Testis (tissue), 2 donors: ENCODE measurements at regions not wholly inside any gene's neighbourhood (a gene's known extent, or its start where the extent isn't known, plus 50 kb on each side); places are given as distances from the start of the nearest gene placed in this dataset.
"Not testable (repeated sequence)": the region's sequence is repeated elsewhere in the genome, so short reads cannot be mapped to it uniquely, and the experiment has no call there.

Experiments
- DNase-seq: peaks from one replicate; pipeline ENCODE4 v3.0.0-alpha.2; 2019
- H3K27ac ChIP-seq, 2 donors: fragments of 200-600 bp; sonication (generic); one replicate each; pipeline ENCODE4 v1.5.1; 2019
- H3K27me3 ChIP-seq: fragments of 200-600 bp; sonication (generic); one replicate; pipeline ENCODE4 v1.5.1; 2019
- H3K36me3 ChIP-seq: fragments of 200-600 bp; sonication (generic); one replicate; pipeline ENCODE4 v1.5.1; 2017; ENCODE audit warnings: low read depth; ENCODE audit errors: missing control alignments
- H3K4me1 ChIP-seq: fragments of 200-600 bp; sonication (generic); one replicate; pipeline ENCODE4 v1.5.1; 2019
- H3K4me3 ChIP-seq, 2 donors: fragments of 200-600 bp; sonication (generic); one replicate each; pipeline ENCODE4 v1.5.1; 2017 to 2019
- H3K9me3 ChIP-seq: fragments of 200-600 bp; sonication (generic); one replicate; pipeline ENCODE4 v1.5.1; 2017
- POLR2A ChIP-seq: fragments of 450-650 bp; IDR thresholded peaks from one replicate; pipeline ENCODE4 v1.6.1; 2017; ENCODE audit warnings: antibody characterized with exemption, mild to moderate bottlenecking, moderate library complexity
- WGBS, 2 donors: methylation state at CpG; one replicate each; pipeline ENCODE4 v1.1.5; 2018; 5-methylcytosine and 5-hydroxymethylcytosine counted together
- intact Hi-C: fragments of 100-400 bp; cut with DNase I; formaldehyde crosslinking; loops from one replicate; pipeline ENCODE4 v1.15.1; 2023; ENCODE audit warnings: low total_unique reads
- TF ChIP-seq, protein P1 (sequence below), 3 experiments: fragments of 450-650 bp in 2 of 3; fragments of 200-600 bp in 1 of 3; sonication (generic) in 1 of 3; IDR thresholded peaks; one replicate each; pipeline ENCODE4 v1.5.1; 2016 to 2019; ENCODE audit warnings: antibody characterized with exemption in 3 of 3, mild to moderate bottlenecking in 2 of 3, moderate library complexity in 1 of 3

DNA sequence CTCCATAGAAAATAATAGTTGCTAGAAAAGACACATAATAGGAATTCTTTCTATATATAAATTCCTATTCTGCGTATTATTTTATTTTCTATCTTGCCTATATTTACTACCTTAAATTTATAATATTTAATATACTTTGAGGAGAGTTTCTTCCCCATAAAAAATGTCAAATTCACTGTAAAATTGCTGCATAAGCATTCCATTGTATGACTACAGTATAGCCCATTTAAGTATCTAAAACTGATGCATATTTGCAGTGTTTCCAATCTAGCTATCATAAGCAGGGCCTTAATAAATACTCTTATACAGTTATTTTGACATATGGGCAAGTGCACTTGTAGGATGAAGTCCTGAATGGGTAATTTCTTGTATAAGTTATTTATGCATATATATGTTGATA lies 1088.6 kb upstream of the EPHA6 start:
- no peak for DNase-seq
- no peaks in the 10 kb centered on the region for H3K4me1 ChIP-seq
- intact Hi-C loops = no loop called here
- WGBS, 2 donors = 94 to 97% methylated on average over 1 of the region's 1 CpG
- H3K4me3 ChIP-seq = no peak overlapping the region
- no peaks in the 10 kb centered on the region for H3K9me3 ChIP-seq
- H3K36me3 ChIP-seq = no peaks in the 10 kb centered on the region
- TF ChIP-seq, protein P1, sequence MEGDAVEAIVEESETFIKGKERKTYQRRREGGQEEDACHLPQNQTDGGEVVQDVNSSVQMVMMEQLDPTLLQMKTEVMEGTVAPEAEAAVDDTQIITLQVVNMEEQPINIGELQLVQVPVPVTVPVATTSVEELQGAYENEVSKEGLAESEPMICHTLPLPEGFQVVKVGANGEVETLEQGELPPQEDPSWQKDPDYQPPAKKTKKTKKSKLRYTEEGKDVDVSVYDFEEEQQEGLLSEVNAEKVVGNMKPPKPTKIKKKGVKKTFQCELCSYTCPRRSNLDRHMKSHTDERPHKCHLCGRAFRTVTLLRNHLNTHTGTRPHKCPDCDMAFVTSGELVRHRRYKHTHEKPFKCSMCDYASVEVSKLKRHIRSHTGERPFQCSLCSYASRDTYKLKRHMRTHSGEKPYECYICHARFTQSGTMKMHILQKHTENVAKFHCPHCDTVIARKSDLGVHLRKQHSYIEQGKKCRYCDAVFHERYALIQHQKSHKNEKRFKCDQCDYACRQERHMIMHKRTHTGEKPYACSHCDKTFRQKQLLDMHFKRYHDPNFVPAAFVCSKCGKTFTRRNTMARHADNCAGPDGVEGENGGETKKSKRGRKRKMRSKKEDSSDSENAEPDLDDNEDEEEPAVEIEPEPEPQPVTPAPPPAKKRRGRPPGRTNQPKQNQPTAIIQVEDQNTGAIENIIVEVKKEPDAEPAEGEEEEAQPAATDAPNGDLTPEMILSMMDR (IDR thresholded peaks at IDR 0.05) = no peak
- no peak for TF ChIP-seq POLR2A
- H3K27me3 ChIP-seq = no peaks in the 10 kb centered on the region
- H3K27ac ChIP-seq = no peak overlapping the region

DNA sequence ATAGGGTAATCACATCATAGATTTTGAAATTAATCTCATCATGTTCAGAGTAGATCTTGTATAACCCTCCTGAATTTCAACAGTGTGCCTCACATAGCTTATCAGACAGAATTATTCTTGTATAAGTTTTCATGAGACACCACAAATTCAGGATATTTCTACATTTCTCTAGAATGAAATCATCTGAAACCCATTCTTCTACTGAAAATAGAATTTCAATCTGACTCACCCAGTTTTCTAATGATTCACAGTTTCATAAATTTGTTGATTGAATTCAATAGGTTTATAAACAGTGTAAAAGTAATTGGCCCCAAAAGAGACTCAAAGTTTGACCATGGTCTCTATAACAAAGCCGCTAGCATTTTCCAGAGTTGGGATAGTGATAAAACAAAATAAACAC lies 1082.6 kb upstream of the EPHA6 start:
- intact Hi-C loops = no loop called here
- Histone ChIP-seq H3K36me3 (no peaks in the 10 kb centered on the region), H3K4me3 (no peak overlapping the region), H3K4me1 (no peaks in the 10 kb centered on the region), H3K27ac (no peak overlapping the region), H3K27me3 (no peaks in the 10 kb centered on the region), H3K9me3 (no peaks in the 10 kb centered on the region)
- WGBS, 2 donors = 95 to 100% methylated on average over 1 of the region's 1 CpG
- TF ChIP-seq, protein P1 (IDR thresholded peaks at IDR 0.05) = no peak
- no peak for DNase-seq

DNA sequence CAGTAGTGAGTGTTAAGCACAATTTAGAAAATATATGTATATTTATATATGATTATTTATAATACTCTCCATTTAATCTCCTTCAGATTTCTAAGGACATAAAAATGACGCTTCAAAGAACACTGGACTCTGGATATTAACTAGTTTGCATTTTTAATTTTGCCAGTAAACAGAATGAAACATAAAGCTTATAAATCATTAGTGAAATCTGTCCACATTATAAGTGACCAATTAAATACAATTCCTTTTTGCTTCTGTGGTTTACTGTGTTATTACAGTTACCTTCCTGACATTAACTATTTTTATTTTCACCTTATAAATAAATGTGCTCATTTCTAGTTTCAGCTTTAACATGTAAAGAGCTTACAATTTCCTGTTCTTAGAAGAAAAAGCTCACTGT lies 1081.1 kb upstream of the EPHA6 start:
- H3K36me3 ChIP-seq = no peaks in the 10 kb centered on the region
- H3K4me1 ChIP-seq = no peaks in the 10 kb centered on the region
- TF ChIP-seq, protein P1 (IDR thresholded peaks at IDR 0.05) = no peak
- no peak for TF ChIP-seq POLR2A
- 86 to 90% methylated on average over 1 of the region's 1 CpG for WGBS, 2 donors
- intact Hi-C loops = no loop called here
- H3K27me3 ChIP-seq = no peaks in the 10 kb centered on the region
- no peaks in the 10 kb centered on the region for H3K9me3 ChIP-seq
- H3K27ac ChIP-seq = no peak overlapping the region
- no peak overlapping the region for H3K4me3 ChIP-seq
- DNase-seq = no peak

DNA sequence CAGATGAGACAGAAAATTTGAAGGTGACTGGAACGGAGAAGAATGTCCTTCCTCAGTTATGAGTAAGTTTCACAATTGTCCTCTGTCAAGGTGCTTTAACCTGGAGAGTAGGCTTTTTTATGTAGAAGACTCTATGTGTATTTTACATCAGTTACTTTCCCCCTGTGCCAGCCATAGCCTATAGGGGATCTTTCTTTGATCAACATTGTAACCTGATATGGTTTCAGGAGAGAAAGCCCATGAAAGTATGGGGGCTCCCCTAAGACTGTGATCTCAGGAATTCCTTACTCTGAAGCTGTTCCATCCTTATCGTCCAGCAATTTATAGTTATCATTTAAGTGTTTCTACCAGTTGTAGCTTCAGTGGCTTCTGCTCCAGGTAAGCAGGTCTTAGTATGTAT lies 1076.3 kb upstream of the EPHA6 start:
- Histone ChIP-seq H3K4me3 (no peak overlapping the region), H3K9me3 (no peaks in the 10 kb centered on the region), H3K36me3 (no peaks in the 10 kb centered on the region), H3K27ac (no peak overlapping the region), H3K4me1 (no peaks in the 10 kb centered on the region), H3K27me3 (no peaks in the 10 kb centered on the region)
- 73 to 76% methylated on average over 2 of the region's 2 CpGs for WGBS, 2 donors
- no peak for DNase-seq
- intact Hi-C loops = no loop called here
- TF ChIP-seq, protein P1 (IDR thresholded peaks at IDR 0.05) = no peak
- no peak for TF ChIP-seq POLR2A

DNA sequence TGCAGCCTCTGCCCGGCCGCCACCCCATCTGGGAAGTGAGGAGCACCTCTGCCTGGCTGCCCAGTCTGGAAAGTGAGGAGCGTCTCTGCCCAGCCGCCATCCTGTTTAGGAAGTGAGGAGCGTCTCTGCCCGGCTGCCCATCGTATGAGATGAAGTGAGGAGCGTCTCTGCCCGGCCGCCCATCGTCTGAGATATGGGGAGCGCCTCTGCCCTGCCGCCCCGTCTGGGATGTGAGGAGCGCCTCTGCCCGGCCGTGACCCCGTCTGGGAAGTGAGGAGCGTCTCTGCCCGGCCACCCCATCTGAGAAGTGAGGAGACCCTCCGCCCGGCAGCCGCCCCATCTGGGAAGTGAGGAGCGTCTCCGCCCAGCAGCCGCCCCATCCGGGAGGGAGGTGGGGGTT lies 1069.5 kb upstream of the EPHA6 start:
- DNase-seq, intact Hi-C loops: not testable (repeated sequence)

More for the DNA sequence above, 1069.5 kb upstream of the EPHA6 start:
- H3K4me1 ChIP-seq, H3K4me3 ChIP-seq, H3K9me3 ChIP-seq, H3K36me3 ChIP-seq, H3K27me3 ChIP-seq, H3K27ac ChIP-seq: not testable (repeated sequence)
- 60 to 89% methylated on average over 1 to 21 of the region's 27 CpGs for WGBS, 2 donors
